B cell (primary cell): ENCODE measurements at regions not wholly inside any gene's neighbourhood (a gene's known extent, or its start where the extent isn't known, plus 50 kb on each side); places are given as distances from the start of the nearest gene placed in this dataset.

Experiments used
- ATAC-seq: fragments of 200-7000 bp; cut with Tn5 transposase; one replicate; pipeline ENCODE4 v1.10.0; 2021; ENCODE audit warnings: low read depth, mild to moderate bottlenecking, moderate number of reproducible peaks, moderate library complexity
- CTCF ChIA-PET: fragments of 350-600 bp; sonication (Branson Sonifier 250); formaldehyde crosslinking; loops from one replicate; lab custom pipeline; 2021; ENCODE audit warnings: antibody characterized with exemption, inconsistent platforms; lab: Charles Lee
- POLR2A ChIA-PET: fragments of 350-600 bp; sonication (Branson Sonifier 250); formaldehyde crosslinking; loops from one replicate; lab custom pipeline; 2021; ENCODE audit warnings: antibody characterized with exemption; lab: Charles Lee
- DNase-seq: peaks from one replicate; pipeline ENCODE4 v3.0.0; 2013
- H2AFZ ChIP-seq: 2 replicates; pipeline ENCODE4 v1.6.1; 2012; ENCODE audit warnings: mild to moderate bottlenecking, low read depth, low read length; ENCODE audit not compliant: insufficient read depth, poor library complexity, severe bottlenecking
- H3K27ac ChIP-seq, 2 donors: 1 replicate in 1 of 2; 2 replicates in 1 of 2; pipeline ENCODE4 v1.5.1; 2012 to 2013; ENCODE audit warnings: low read length in 2 of 2, mild to moderate bottlenecking in 2 of 2, moderate library complexity in 1 of 2
- H3K27me3 ChIP-seq, 4 experiments: fragments of 200-600 bp in 1 of 4; sonication (generic) in 1 of 4; replicated peaks in 1 of 4; 1 replicate in 2 of 4; 2 replicates in 2 of 4; pipeline versions ENCODE4 v1.6.1 to v1.7.0; 2013 to 2016; ENCODE audit warnings: low read length in 3 of 4, mild to moderate bottlenecking in 2 of 4, mixed read lengths in 1 of 4, moderate library complexity in 1 of 4; ENCODE audit not compliant: insufficient read depth in 4 of 4, control insufficient read depth in 3 of 4; ENCODE audit errors: control extremely low read depth in 1 of 4
- H3K36me3 ChIP-seq, 2 experiments: replicated peaks in 1 of 2; 1 replicate in 1 of 2; 2 replicates in 1 of 2; pipeline versions ENCODE4 v1.6.1 to v1.7.1; 2013; ENCODE audit warnings: low read length in 1 of 2; ENCODE audit not compliant: insufficient read depth in 2 of 2, control insufficient read depth in 1 of 2; ENCODE audit errors: control extremely low read depth in 1 of 2, extremely low read depth in 1 of 2
- H3K4me1 ChIP-seq, 2 donors: fragments of 200-600 bp in 1 of 2; sonication (generic) in 1 of 2; 1 replicate in 1 of 2; 2 replicates in 1 of 2; pipeline versions ENCODE4 v1.5.1 to v1.6.1; 2013 to 2017; ENCODE audit warnings: low read length in 2 of 2; ENCODE audit not compliant: control insufficient read depth in 2 of 2, insufficient read depth in 2 of 2
- H3K4me2 ChIP-seq: replicated peaks from 2 replicates; pipeline ENCODE3; 2012; ENCODE audit warnings: mild to moderate bottlenecking, low read depth, low read length; ENCODE audit not compliant: poor library complexity, severe bottlenecking
- H3K4me3 ChIP-seq, 5 experiments: fragments of 200-600 bp in 1 of 5; sonication (generic) in 1 of 5; 1 replicate in 3 of 5; 2 replicates in 2 of 5; pipeline versions ENCODE4 v1.5.1 to v1.7.0; 2011 to 2016; ENCODE audit warnings: low read length in 4 of 5, mild to moderate bottlenecking in 4 of 5, low read depth in 2 of 5, control low read depth in 1 of 5, moderate library complexity in 1 of 5; ENCODE audit not compliant: insufficient read depth in 1 of 5; ENCODE audit errors: control extremely low read depth in 1 of 5, extremely low read depth in 1 of 5
- H3K79me2 ChIP-seq: fragments of 200-600 bp; sonication (generic); one replicate; pipeline ENCODE4 v1.6.0; 2016; ENCODE audit warnings: low read length; ENCODE audit not compliant: control insufficient read depth, insufficient read depth
- H3K9ac ChIP-seq: fragments of 200-600 bp; sonication (generic); 2 replicates; pipeline ENCODE4 v1.6.1; 2017; ENCODE audit warnings: mild to moderate bottlenecking, low read length, moderate library complexity
- H3K9me3 ChIP-seq, 3 donors: one replicate each; pipeline versions ENCODE4 v1.6.1 to v1.7.1; 2013; ENCODE audit warnings: low read length in 2 of 3; ENCODE audit not compliant: control insufficient read depth in 2 of 3, insufficient read depth in 1 of 3; ENCODE audit errors: control extremely low read depth in 1 of 3
- H4K20me1 ChIP-seq: 2 replicates; pipeline ENCODE4 v1.6.0; 2012; ENCODE audit warnings: mild to moderate bottlenecking, low read length; ENCODE audit not compliant: insufficient read depth, control insufficient read depth, poor library complexity, severe bottlenecking
- H3K27ac Mint-ChIP-seq: one replicate; pipeline ENCODE4 v1.8.0; 2021; ENCODE audit warnings: mixed read lengths
- H3K27me3 Mint-ChIP-seq: one replicate; pipeline ENCODE4 v1.8.0; 2021; ENCODE audit warnings: mixed read lengths
- H3K4me1 Mint-ChIP-seq: one replicate; pipeline ENCODE4 v1.8.0; 2021; ENCODE audit warnings: mixed read lengths
- H3K4me3 Mint-ChIP-seq: one replicate; pipeline ENCODE4 v1.8.0; 2021; ENCODE audit warnings: mixed read lengths
- H3K9me3 Mint-ChIP-seq: one replicate; pipeline ENCODE4 v1.8.0; 2022; ENCODE audit warnings: mixed read lengths; ENCODE audit not compliant: insufficient read depth
- EZH2 ChIP-seq: IDR thresholded peaks from 2 replicates; pipeline ENCODE4 v1.6.1; 2012; ENCODE audit warnings: borderline replicate concordance, low read depth, mild to moderate bottlenecking, moderate library complexity, low read length; ENCODE audit not compliant: insufficient read depth, poor library complexity, severe bottlenecking
- WGBS: methylation state at CpG from one replicate; pipeline ENCODE4 v1.1.5; 2013; ENCODE audit warnings: missing lambda C conversion rate; ENCODE audit not compliant: insufficient coverage; 5-methylcytosine and 5-hydroxymethylcytosine counted together
- intact Hi-C: fragments of 100-400 bp; cut with micrococcal nuclease; formaldehyde crosslinking; loops from one replicate; pipeline ENCODE4 v1.10.0; 2022
- TF ChIP-seq, protein P1 (sequence below): fragments of 200-600 bp; IDR thresholded peaks from one replicate; pipeline ENCODE4 v1.8.0; 2022; ENCODE audit warnings: antibody characterized with exemption, mild to moderate bottlenecking

GRCh38 chr1:82299056-82299455 is 498.3 kb downstream of the ADGRL2 start:
- no peaks in the 10 kb centered on the region for H3K4me1 ChIP-seq
- H3K27ac ChIP-seq, result no peak overlapping the region
- POLR2A ChIA-PET, result no interaction called here
- intact Hi-C loops, result no loop called here
- TF ChIP-seq, protein P1, sequence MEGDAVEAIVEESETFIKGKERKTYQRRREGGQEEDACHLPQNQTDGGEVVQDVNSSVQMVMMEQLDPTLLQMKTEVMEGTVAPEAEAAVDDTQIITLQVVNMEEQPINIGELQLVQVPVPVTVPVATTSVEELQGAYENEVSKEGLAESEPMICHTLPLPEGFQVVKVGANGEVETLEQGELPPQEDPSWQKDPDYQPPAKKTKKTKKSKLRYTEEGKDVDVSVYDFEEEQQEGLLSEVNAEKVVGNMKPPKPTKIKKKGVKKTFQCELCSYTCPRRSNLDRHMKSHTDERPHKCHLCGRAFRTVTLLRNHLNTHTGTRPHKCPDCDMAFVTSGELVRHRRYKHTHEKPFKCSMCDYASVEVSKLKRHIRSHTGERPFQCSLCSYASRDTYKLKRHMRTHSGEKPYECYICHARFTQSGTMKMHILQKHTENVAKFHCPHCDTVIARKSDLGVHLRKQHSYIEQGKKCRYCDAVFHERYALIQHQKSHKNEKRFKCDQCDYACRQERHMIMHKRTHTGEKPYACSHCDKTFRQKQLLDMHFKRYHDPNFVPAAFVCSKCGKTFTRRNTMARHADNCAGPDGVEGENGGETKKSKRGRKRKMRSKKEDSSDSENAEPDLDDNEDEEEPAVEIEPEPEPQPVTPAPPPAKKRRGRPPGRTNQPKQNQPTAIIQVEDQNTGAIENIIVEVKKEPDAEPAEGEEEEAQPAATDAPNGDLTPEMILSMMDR, result no peak
- TF ChIP-seq EZH2, result no peak
- no peak overlapping the region for H2AFZ ChIP-seq
- Mint-ChIP-seq H3K4me3 (no peak overlapping the region), H3K27me3 (no peaks in the 10 kb centered on the region), H3K9me3 (peaks cover 2% of the 10 kb centered on the region), H3K4me1 (no peaks in the 10 kb centered on the region), H3K27ac (no peak overlapping the region)
- no peaks in the 10 kb centered on the region for H3K36me3 ChIP-seq
- no peak overlapping the region for H3K9ac ChIP-seq
- H4K20me1 ChIP-seq, result no peaks in the 10 kb centered on the region
- H3K79me2 ChIP-seq, result no peaks in the 10 kb centered on the region
- no peak overlapping the region for H3K4me3 ChIP-seq
- DNase-seq, result no peak
- H3K9me3 ChIP-seq, result peaks cover 0 to 2% (median 0%) of the 10 kb centered on the region in 3 donors
- 70% methylated on average over 2 of the region's 4 CpGs for WGBS
- no peaks in the 10 kb centered on the region for H3K27me3 ChIP-seq
- H3K4me2 ChIP-seq, result no peak overlapping the region
- no peak for ATAC-seq
- CTCF ChIA-PET, result no interaction called here

GRCh38 chr1:82297139-82297896 is 496.6 kb downstream of the ADGRL2 start:
- Histone ChIP-seq H3K36me3 (no peaks in the 10 kb centered on the region), H3K4me3 (no peak overlapping the region), H3K27me3 (no peaks in the 10 kb centered on the region), H3K27ac (no peak overlapping the region), H4K20me1 (no peaks in the 10 kb centered on the region), H3K4me2 (no peak overlapping the region), H3K9me3 (peaks cover 0 to 2% (median 0%) of the 10 kb centered on the region in 3 donors), H3K9ac (no peak overlapping the region), H2AFZ (no peak overlapping the region), H3K4me1 (no peaks in the 10 kb centered on the region), H3K79me2 (no peaks in the 10 kb centered on the region)
- no peak overlapping the region for H3K27ac Mint-ChIP-seq
- no peak for TF ChIP-seq EZH2
- TF ChIP-seq, protein P1, result no peak
- peaks cover 2% of the 10 kb centered on the region for H3K9me3 Mint-ChIP-seq
- ChIA-PET CTCF (no interaction called here), POLR2A (no interaction called here)
- intact Hi-C loops, result no loop called here
- no peak for ATAC-seq
- no peak for DNase-seq
- WGBS, result 84% methylated on average over 4 of the region's 9 CpGs
- no peak overlapping the region for H3K4me3 Mint-ChIP-seq
- no peaks in the 10 kb centered on the region for H3K27me3 Mint-ChIP-seq
- no peaks in the 10 kb centered on the region for H3K4me1 Mint-ChIP-seq
